Activated CD4-positive, alpha-beta memory T cell treated with anti-CD3 and anti-CD28 coated beads, Interleukin-2, amount 10 ng/mL, durations not matched to agents 7 days and 5 days (primary cell): ENCODE measurements at regions not wholly inside any gene's neighbourhood (a gene's known extent, or its start where the extent isn't known, plus 50 kb on each side); places are given as distances from the start of the nearest gene placed in this dataset.

Source experiments
- CTCF ChIA-PET: fragments of 350-600 bp; sonication (Branson Sonifier 250); formaldehyde crosslinking; loops from one replicate; lab custom pipeline; 2021; ENCODE audit warnings: antibody characterized with exemption, inconsistent platforms; lab: Charles Lee
- POLR2A ChIA-PET: fragments of 350-600 bp; sonication (Branson Sonifier 250); formaldehyde crosslinking; loops from one replicate; lab custom pipeline; 2021; ENCODE audit warnings: antibody characterized with exemption; lab: Charles Lee
- DNase-seq: peaks from one replicate; pipeline ENCODE4 v3.0.0-alpha.2; 2020
- H3K27ac Mint-ChIP-seq: one replicate; pipeline ENCODE4 v1.8.0; 2021; ENCODE audit warnings: mild to moderate bottlenecking, mixed read lengths
- H3K27me3 Mint-ChIP-seq: one replicate; pipeline ENCODE4 v1.8.0; 2021; ENCODE audit warnings: mixed read lengths
- H3K36me3 Mint-ChIP-seq: one replicate; pipeline ENCODE4 v1.8.0; 2021; ENCODE audit warnings: low read depth, mixed read lengths
- H3K4me1 Mint-ChIP-seq: one replicate; pipeline ENCODE4 v1.8.0; 2021; ENCODE audit warnings: mixed read lengths
- H3K4me3 Mint-ChIP-seq: one replicate; pipeline ENCODE4 v1.8.0; 2021; ENCODE audit warnings: mild to moderate bottlenecking, mixed read lengths
- H3K9me3 Mint-ChIP-seq: one replicate; pipeline ENCODE4 v1.8.0; 2021; ENCODE audit warnings: mixed read lengths

DNA sequence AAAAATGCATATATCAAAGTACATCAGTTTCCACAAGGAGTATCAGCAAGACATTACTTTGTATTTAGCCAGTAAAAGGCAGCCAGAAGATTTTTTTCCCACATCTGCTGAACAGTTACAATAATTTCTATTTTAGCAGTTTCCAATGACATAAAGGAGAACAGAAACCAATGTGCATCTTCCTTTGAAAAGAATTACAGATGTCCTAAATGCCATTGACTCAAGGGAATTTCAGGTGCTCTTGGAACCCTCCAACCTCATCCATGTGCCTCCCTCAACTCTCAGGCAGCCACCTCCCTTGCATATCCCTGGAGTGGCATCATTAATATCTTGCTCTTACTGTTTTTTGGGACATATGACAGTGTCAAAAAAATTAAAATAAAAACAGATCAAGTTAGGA, 62.2 kb upstream of the ST8SIA1 start:
- peaks cover 9% of the 10 kb centered on the region for H3K36me3 Mint-ChIP-seq
- CTCF ChIA-PET, result interaction anchor here (1.2 kb wide), 2 partner anchors 13 to 61 kb away, joined by 4 to 5 read pairs; no protein-coding TSS in a partner anchor
- H3K4me3 Mint-ChIP-seq, result peak overlapping the region; percentile 25
- DNase-seq, result no peak
- POLR2A ChIA-PET, result interaction anchor here (1.0 to 3.4 kb wide), 3 partner anchors 10 to 61 kb away, joined by 3 to 14 read pairs (median 9); no protein-coding TSS in a partner anchor
- H3K4me1 Mint-ChIP-seq, result peaks cover 26% of the 10 kb centered on the region
- H3K27me3 Mint-ChIP-seq, result no peaks in the 10 kb centered on the region
- H3K9me3 Mint-ChIP-seq, result peaks cover 12% of the 10 kb centered on the region
- H3K27ac Mint-ChIP-seq, result peak overlapping the region; percentile 67

DNA sequence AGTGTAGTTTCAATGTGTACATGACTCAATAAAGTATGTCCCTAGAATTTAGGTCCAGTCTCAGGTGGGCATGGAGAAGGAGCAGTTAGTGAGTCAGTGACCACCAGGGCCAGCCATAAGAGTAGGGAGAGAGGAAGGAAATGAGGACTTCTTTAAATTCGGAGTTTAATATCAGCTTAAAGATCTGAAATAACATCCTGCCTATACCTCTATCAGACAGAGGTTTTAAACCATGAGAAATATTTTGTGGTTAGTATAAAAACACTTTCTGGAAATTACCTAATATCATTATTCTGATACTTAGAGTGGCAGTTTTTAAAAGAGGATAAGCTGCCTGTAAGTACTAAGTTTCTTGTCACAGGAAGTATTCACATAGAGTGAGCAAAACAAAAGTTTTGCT, 61.7 kb upstream of the ST8SIA1 start:
- POLR2A ChIA-PET, result interaction anchor here (1.0 to 3.4 kb wide), 3 partner anchors 11 to 61 kb away, joined by 3 to 14 read pairs (median 9); no protein-coding TSS in a partner anchor
- peak overlapping the region; percentile 67 for H3K27ac Mint-ChIP-seq
- peaks cover 8% of the 10 kb centered on the region for H3K9me3 Mint-ChIP-seq
- H3K4me3 Mint-ChIP-seq, result no peak overlapping the region
- no peak for DNase-seq
- peaks cover 26% of the 10 kb centered on the region for H3K4me1 Mint-ChIP-seq
- H3K27me3 Mint-ChIP-seq, result no peaks in the 10 kb centered on the region
- CTCF ChIA-PET, result interaction anchor here (0.5 to 1.2 kb wide), 3 partner anchors 13 to 276 kb away, joined by 3 to 5 read pairs (median 4); no protein-coding TSS in a partner anchor
- peaks cover 5% of the 10 kb centered on the region for H3K36me3 Mint-ChIP-seq

GRCh38 chr12:22395666-22396065, 61.2 kb upstream of the ST8SIA1 start:
- Mint-ChIP-seq H3K9me3 (peaks cover 12% of the 10 kb centered on the region), H3K4me3 (no peak overlapping the region), H3K36me3 (no peaks in the 10 kb centered on the region), H3K4me1 (peaks cover 26% of the 10 kb centered on the region), H3K27ac (no peak overlapping the region), H3K27me3 (no peaks in the 10 kb centered on the region)
- POLR2A ChIA-PET, result interaction anchor here (1.0 to 3.4 kb wide), 3 partner anchors 11 to 60 kb away, joined by 3 to 14 read pairs (median 9); no protein-coding TSS in a partner anchor
- no peak for DNase-seq
- CTCF ChIA-PET, result interaction anchor here (0.5 to 1.2 kb wide), 3 partner anchors 14 to 276 kb away, joined by 3 to 5 read pairs (median 4); no protein-coding TSS in a partner anchor
